Calu3 (cell line): ENCODE measurements at regions not wholly inside any gene's neighbourhood (a gene's known extent, or its start where the extent isn't known, plus 50 kb on each side); places are given as distances from the start of the nearest gene placed in this dataset.

Experiments used
- BruUV-seq: library from RNA; stranded (reverse); fragments of 400-500 nt; replicated peaks from 2 replicates; lab custom pipeline; 2021; lab: Mats Ljungman, UMichigan
- CTCF ChIA-PET: fragments of 300-600 bp; sonication (Branson Sonifier 250); formaldehyde crosslinking; loops from one replicate; lab custom pipeline; 2022; ENCODE audit warnings: antibody characterized with exemption; lab: Charles Lee
- DNase-seq: peaks from one replicate; pipeline ENCODE4 v3.0.0; 2022
- H3K27ac Mint-ChIP-seq: one replicate; pipeline ENCODE4 v1.8.0; 2022; ENCODE audit warnings: mixed read lengths; ENCODE audit not compliant: unreplicated experiment
- H3K27me3 Mint-ChIP-seq: one replicate; pipeline ENCODE4 v1.8.0; 2022; ENCODE audit warnings: mixed read lengths; ENCODE audit not compliant: unreplicated experiment
- H3K36me3 Mint-ChIP-seq: one replicate; pipeline ENCODE4 v1.8.0; 2022; ENCODE audit warnings: mild to moderate bottlenecking, moderate library complexity, mixed read lengths; ENCODE audit not compliant: insufficient read depth, unreplicated experiment
- H3K4me1 Mint-ChIP-seq: one replicate; pipeline ENCODE4 v1.8.0; 2022; ENCODE audit warnings: mild to moderate bottlenecking, low read depth, mixed read lengths; ENCODE audit not compliant: unreplicated experiment
- H3K4me3 Mint-ChIP-seq: one replicate; pipeline ENCODE4 v1.8.0; 2022; ENCODE audit warnings: mild to moderate bottlenecking, low read depth, moderate library complexity, mixed read lengths; ENCODE audit not compliant: unreplicated experiment
- H3K9me3 Mint-ChIP-seq: one replicate; pipeline ENCODE4 v1.8.0; 2022; ENCODE audit warnings: low read depth, mixed read lengths; ENCODE audit not compliant: unreplicated experiment
- CTCF ChIP-seq: fragments of 200-600 bp; IDR thresholded peaks from one replicate; pipeline ENCODE4 v1.8.0; 2022; ENCODE audit warnings: antibody characterized with exemption; ENCODE audit not compliant: unreplicated experiment
- intact Hi-C: fragments of 100-400 bp; cut with micrococcal nuclease; formaldehyde crosslinking; loops from one replicate; pipeline ENCODE4 v1.10.0; 2022; ENCODE audit not compliant: unreplicated experiment

- CTCF ChIA-PET = no interaction called here
- DNase-seq = no peak
- Mint-ChIP-seq H3K27ac (no peak overlapping the region), H3K4me3 (no peak overlapping the region), H3K36me3 (no peaks in the 10 kb centered on the region), H3K27me3 (no peaks in the 10 kb centered on the region), H3K4me1 (peaks cover 23% of the 10 kb centered on the region), H3K9me3 (no peaks in the 10 kb centered on the region)
- intact Hi-C loops = no loop called here
- BruUV-seq = no TSS peak
- no peak for TF ChIP-seq CTCF
Observed at GRCh38 chr13:34410678-34411077, 531.4 kb upstream of the NBEA start.

GRCh38 chr13:34411177-34411576 lies 530.9 kb upstream of the NBEA start:
- intact Hi-C loops = no loop called here
- no peak for TF ChIP-seq CTCF
- BruUV-seq = no TSS peak
- H3K9me3 Mint-ChIP-seq = no peaks in the 10 kb centered on the region
- H3K36me3 Mint-ChIP-seq = no peaks in the 10 kb centered on the region
- no peak overlapping the region for H3K27ac Mint-ChIP-seq
- DNase-seq = no peak
- no peak overlapping the region for H3K4me3 Mint-ChIP-seq
- CTCF ChIA-PET = no interaction called here
- H3K27me3 Mint-ChIP-seq = no peaks in the 10 kb centered on the region
- H3K4me1 Mint-ChIP-seq = peaks cover 23% of the 10 kb centered on the region

- Mint-ChIP-seq H3K4me1 (peaks cover 23% of the 10 kb centered on the region), H3K36me3 (no peaks in the 10 kb centered on the region), H3K27ac (no peak overlapping the region), H3K27me3 (no peaks in the 10 kb centered on the region), H3K9me3 (no peaks in the 10 kb centered on the region), H3K4me3 (no peak overlapping the region)
- TF ChIP-seq CTCF = no peak
- CTCF ChIA-PET = no interaction called here
- DNase-seq = no peak
- intact Hi-C loops = no loop called here
- no TSS peak for BruUV-seq
Observed at GRCh38 chr13:34411894-34412293, 530.2 kb upstream of the NBEA start.

- TF ChIP-seq CTCF = no peak
- H3K4me1 Mint-ChIP-seq = peaks cover 23% of the 10 kb centered on the region
- intact Hi-C loops = no loop called here
- no TSS peak for BruUV-seq
- no peak overlapping the region for H3K27ac Mint-ChIP-seq
- H3K9me3 Mint-ChIP-seq = no peaks in the 10 kb centered on the region
- no peaks in the 10 kb centered on the region for H3K36me3 Mint-ChIP-seq
- no peak for DNase-seq
- CTCF ChIA-PET = no interaction called here
- H3K4me3 Mint-ChIP-seq = no peak overlapping the region
- no peaks in the 10 kb centered on the region for H3K27me3 Mint-ChIP-seq
Observed at GRCh38 chr13:34412295-34412694, 529.8 kb upstream of the NBEA start.
